ENCODE measurements at regions not wholly inside any gene's neighbourhood (a gene's known extent, or its start where the extent isn't known, plus 50 kb on each side); places are given as distances from the start of the nearest gene placed in this dataset.

- peak in 1 of 2 donors; percentile 84 for DNase-seq (ENCODE audit: low read depth in 2 of 2)
Measured at GRCh38 chr6:15994814-15995459, 133.9 kb upstream of the MYLIP start.

- no peak for DNase-seq (ENCODE audit: low read depth in 2 of 2)
Measured at GRCh38 chr6:15993716-15994228, 135.1 kb upstream of the MYLIP start.

GRCh38 chr6:15990179-15990578 lies 138.7 kb upstream of the MYLIP start:
- no peak for DNase-seq (ENCODE audit: low read depth in 2 of 2)

GRCh38 chr6:15989397-15989796 lies 139.5 kb upstream of the MYLIP start:
- no peak for DNase-seq (ENCODE audit: low read depth in 2 of 2)

- peak in 1 of 2 donors; percentile 21 for DNase-seq (ENCODE audit: low read depth in 2 of 2)
Measured at GRCh38 chr6:15987569-15987968, 141.3 kb upstream of the MYLIP start.

- no peak for DNase-seq (ENCODE audit: low read depth in 2 of 2)
Measured at GRCh38 chr6:15986027-15986629, 142.8 kb upstream of the MYLIP start.

GRCh38 chr6:15985379-15985959 lies 143.4 kb upstream of the MYLIP start:
- DNase-seq (ENCODE audit: low read depth in 2 of 2): no peak

- DNase-seq (ENCODE audit: low read depth in 2 of 2): no peak
Measured at GRCh38 chr6:15981956-15982355, 146.9 kb upstream of the MYLIP start.

- DNase-seq (ENCODE audit: low read depth in 2 of 2): no peak
Measured at GRCh38 chr6:15980801-15981200, 148.1 kb upstream of the MYLIP start.

GRCh38 chr6:15978426-15978825 lies 150.5 kb upstream of the MYLIP start:
- no peak for DNase-seq (ENCODE audit: low read depth in 2 of 2)

- no peak for DNase-seq (ENCODE audit: low read depth in 2 of 2)
Measured at GRCh38 chr6:15977050-15977449, 151.8 kb upstream of the MYLIP start.

- DNase-seq (ENCODE audit: low read depth in 2 of 2): no peak
Measured at GRCh38 chr6:15974817-15975216, 154.1 kb upstream of the MYLIP start.

GRCh38 chr6:15970517-15970916 lies 158.4 kb upstream of the MYLIP start:
- no peak for DNase-seq (ENCODE audit: low read depth in 2 of 2)

- DNase-seq (ENCODE audit: low read depth in 2 of 2): no peak
Measured at GRCh38 chr6:15969236-15969778, 159.6 kb upstream of the MYLIP start.

- no peak for DNase-seq (ENCODE audit: low read depth in 2 of 2)
Measured at GRCh38 chr6:15968519-15968918, 160.4 kb upstream of the MYLIP start.

GRCh38 chr6:15966000-15966520 lies 162.8 kb upstream of the MYLIP start:
- DNase-seq (ENCODE audit: low read depth in 2 of 2): no peak

- peak; percentile 94 to 98 for DNase-seq (ENCODE audit: low read depth in 2 of 2)
Measured at GRCh38 chr6:15962449-15962764, 166.5 kb upstream of the MYLIP start.

- peak; percentile 5 to 47 for DNase-seq (ENCODE audit: low read depth in 2 of 2)
Measured at GRCh38 chr6:15961635-15962448, 167.0 kb upstream of the MYLIP start.

GRCh38 chr6:15960740-15961634 lies 167.9 kb upstream of the MYLIP start:
- peak in 1 of 2 donors; percentile 22 for DNase-seq (ENCODE audit: low read depth in 2 of 2)

GRCh38 chr6:15957655-15958169 lies 171.2 kb upstream of the MYLIP start:
- DNase-seq (ENCODE audit: low read depth in 2 of 2): no peak
